Central memory CD4-positive, alpha-beta T cell (primary cell): ENCODE measurements at regions not wholly inside any gene's neighbourhood (a gene's known extent, or its start where the extent isn't known, plus 50 kb on each side); places are given as distances from the start of the nearest gene placed in this dataset.
"Not testable (repeated sequence)": the region's sequence is repeated elsewhere in the genome, so short reads cannot be mapped to it uniquely, and the experiment has no call there.

Source experiments
- DNase-seq: peaks from one replicate; pipeline ENCODE4 v3.0.0; 2022

DNA sequence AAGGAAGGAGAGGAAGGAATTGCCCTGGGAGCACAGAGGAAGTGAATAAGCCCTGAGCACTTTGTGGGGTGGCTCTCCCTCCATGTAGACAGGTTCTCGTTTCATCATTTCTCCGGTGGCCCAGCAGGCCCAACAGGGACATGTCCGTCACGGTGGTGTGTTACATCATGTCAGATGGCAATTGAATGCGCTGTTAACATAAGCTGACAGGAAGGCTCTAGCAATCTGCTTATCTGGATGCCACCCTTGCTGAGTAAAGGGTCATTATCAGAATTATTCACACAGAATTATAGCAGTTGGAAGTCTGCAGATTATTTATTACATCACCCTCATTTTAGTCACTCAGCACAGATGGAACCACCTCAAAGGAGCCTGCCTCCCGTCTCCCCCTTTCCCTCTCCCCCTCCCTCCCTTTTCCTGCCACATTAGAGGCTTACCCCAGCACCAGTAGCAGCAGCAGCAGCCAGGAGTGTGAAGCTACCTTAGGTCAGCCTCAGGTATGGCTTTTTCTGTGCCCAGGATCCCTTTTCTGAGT lies 124.3 kb upstream of the TRIM2 start:
- DNase-seq: peak; percentile 17

DNA sequence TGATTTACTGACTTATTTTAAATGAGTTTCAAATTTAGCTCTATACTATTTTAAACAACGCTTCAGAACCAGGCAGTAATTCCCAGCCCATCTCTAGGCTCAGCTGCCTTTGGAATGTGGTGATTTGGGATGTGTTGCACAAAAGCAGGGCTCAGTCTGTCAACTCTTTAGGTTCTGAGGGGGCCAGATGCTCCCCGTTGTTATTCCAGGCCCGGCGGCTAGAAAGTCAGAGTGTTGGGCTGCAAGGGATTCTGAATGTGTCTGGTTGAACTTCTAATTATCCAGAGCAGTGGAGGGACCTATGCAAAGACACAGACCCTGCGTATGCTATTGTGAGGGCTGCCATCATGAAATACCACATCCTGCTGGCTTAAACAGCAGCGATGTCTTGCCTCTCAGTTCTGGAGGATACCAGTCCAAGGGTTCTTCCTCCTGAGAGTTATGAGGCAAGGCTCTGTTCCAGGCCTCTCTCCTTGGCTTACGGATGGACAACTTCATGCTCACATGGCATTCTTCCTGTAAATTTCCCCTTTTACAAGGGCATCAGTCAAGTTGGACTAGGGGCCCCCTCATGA lies 123.2 kb upstream of the TRIM2 start:
- DNase-seq: no peak

DNA sequence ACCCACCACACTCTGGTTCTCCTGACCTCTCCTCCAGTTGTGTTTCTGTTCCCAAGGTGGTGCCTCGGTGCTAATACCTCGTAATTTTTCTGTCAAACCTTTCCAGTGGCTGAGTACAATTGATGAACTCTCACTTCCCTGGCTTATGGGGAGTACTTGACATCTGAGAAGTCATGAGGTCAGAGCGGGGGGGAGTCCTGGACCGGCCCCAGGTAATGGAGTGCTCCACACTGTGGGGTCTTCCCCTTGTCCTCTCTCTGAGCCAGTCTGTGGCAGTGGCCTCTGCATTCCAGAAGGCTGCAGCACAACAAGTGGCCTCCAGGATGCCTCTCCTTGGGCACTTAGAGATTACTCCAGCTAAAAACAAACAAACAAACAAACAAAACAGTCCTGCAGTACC lies 122.5 kb upstream of the TRIM2 start:
- no peak for DNase-seq

DNA sequence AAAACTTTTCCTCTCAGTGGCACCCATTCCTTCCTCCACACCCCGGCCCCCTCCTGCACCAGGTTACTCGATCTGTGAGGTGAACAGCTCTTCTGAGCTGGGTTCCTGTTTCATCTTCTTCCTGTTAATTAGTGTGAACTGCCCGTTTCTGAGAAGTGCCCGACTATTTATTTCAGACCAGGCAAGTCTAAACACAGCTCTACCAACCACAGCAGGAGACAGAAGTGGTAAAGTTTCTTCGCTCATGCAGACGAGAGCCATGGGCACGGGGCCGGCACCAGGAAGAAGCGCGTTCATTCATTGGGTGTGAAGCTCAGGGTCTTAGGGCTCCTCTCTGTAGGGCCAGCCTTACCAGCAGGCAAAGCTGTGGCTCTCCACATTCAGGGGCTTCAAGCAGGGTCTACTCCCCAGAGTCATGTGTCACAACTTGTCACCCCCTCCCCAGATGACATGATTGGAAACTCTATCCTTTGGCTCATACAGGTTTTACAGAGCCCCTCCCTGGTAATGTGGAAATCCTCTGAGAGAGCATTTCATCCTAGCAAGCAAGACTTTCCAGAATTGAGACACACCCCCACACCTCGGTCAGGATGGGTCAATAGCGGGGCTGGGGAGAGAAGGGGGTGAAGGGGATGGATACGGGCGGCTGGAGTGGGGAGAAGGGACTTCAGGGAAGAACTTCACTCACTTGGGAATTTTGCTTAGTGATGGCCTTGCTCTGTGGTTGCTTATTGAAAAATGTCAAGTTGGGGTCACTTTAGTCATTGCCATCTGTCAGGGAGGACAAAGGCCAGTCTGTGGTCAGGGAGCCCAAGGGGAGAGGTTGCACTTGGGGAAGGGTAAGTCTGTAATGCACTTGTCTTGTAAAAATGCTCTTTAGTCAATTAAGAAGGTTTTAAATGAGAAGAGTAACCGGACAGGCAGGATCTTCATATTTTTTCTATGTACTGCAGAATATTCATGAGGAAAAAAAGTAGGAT lies 121.6 kb upstream of the TRIM2 start:
- no peak for DNase-seq

DNA sequence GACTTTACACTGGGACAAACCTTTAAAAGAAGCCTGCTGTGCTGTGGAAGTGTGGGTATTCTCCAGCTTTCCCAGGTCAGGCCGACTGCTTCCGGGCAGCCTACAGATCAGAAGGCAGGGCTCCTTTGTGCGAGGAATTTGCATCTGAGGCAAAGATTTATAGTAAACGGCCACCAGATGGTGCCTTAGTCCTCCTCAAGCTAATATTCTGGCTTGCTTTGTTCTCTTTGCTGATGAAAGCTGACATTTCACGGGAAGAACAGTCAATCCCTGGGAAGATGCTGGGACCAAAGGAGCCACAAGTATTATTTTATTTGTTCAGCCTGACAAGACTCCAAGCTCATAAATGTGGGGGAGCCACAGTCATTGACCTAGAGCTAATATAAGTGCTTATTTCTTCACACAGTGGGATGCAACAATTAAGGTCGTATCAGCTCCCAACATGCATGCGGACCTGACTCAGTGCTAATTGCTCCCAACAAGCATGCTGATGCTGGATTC lies 120.7 kb upstream of the TRIM2 start:
- DNase-seq: peak; percentile 55

DNA sequence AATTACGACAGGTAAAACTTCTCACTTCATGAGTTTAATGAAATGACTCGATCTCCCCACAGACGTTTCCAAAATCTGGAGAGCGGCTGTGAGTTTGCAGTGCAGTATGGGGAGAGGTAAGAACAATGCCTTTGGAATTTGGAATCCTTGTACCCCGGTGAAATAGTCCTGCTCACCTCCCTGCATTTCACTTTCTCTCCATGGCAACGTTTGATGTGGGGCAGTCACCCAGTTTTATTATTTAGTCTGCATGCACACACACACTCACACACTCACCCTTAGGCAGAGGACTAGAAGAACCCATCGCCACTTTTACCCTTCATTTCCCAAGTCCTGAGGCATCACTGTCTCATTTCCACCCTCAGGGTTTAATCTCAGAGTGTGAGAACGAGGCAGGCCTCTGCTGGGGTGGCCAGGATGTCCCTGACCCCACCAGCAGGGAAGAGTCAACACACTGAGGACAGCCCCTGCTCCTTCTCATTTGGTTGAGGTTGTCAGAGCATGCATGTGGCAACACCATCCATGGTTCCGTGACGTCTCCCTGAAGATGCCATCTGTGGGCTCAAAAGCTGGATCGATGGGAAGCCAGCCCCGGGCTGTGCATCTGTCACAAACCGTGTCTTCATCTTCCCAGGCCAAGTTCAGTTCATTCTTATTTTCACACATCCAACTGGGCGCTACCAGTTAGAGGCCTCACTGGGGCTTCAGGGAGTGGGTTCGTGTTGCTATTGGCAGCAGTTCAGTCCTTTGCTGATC lies 119.8 kb upstream of the TRIM2 start:
- no peak for DNase-seq

DNA sequence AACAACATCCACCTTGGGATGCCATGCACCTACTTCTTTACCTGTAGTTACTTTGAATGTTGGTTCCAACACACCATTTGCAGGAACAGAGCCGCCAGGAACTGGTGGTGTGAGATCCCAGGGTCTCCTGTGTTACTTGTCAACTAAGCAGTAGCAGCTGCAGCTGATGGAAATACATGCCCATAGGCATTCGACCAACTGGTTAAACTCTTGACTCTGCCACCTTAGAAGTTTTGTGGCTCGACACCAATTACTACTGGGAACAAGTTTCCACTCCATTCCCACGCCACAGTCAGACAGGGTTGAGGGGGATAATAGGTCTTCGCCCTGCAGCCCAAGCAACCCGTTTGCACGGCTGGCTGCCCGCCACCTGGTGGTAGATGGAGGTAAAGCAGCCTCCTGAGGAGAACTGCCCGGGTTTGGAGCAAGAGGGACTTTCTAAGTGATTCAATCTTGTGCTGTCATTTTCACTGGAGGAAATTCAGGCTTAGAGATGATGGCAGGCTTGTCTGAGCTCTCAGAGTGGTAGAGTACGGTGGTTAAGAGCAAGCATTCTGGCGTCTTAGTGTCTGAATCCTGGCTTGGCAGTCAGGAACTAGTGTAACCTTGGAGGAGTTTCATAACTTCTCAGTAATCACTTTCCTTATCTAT lies 119.1 kb upstream of the TRIM2 start:
- DNase-seq: peak; percentile 68

DNA sequence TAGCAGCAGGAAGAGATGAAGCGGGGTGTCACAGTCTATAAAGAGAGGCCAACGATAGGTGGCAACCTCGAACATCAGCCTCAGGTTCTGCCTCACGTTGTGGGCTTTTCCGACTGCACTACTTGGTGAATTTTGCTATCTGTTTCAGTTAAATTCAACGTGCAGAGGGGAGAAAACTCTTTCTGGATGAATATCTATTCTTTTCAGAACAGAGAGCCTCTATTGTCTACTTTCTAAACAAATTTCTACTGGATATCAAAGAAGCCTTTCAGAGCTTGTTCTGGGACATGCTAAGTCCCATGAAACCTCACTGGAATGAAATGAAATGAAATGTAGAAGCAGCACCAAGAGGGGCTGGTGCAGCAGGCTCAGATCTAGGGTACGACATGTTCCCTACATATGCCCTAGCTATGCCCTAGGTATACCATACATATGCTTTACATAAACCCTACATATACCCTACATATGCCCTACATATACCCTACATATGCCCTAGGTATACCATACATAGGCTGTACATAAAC lies 116.5 kb upstream of the TRIM2 start:
- DNase-seq: no peak

DNA sequence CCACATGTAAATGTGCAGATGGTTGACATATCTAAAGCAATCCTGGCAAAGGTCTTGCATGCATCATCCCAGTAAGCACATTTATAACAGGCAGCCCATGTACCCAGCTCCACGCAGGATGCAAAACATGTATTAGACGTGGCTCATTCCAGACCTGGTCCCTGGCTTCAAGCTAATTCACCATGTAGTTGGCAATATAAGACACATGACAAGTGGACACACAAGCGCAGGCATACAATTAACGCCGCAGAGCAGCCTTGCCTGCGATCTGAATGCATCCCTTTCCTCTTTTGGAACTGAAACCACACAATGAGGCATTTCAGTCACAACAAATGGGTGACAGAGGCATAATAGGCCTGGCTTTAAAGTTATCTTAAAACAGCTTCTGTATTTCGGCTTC lies 114.5 kb upstream of the TRIM2 start:
- DNase-seq: no peak

DNA sequence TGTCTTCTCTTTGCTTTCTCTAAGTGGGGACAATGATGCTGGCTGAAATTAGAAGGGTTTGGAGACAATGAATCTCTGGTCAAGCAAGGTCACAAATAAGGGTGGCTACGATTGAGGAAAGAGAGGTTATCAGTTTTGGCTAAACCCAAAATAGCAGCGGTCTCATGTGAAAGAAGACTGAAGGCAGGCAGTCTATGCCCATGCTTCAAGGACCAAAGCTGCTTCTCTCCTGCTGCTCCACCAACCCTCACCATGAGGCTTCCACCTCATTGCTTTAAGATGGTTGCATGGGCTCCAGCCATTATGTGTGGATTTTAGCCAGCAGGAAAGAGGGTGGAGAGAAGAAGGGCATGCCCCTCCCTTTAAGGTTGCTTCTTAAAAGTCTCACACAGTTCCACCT lies 114.1 kb upstream of the TRIM2 start:
- no peak for DNase-seq

DNA sequence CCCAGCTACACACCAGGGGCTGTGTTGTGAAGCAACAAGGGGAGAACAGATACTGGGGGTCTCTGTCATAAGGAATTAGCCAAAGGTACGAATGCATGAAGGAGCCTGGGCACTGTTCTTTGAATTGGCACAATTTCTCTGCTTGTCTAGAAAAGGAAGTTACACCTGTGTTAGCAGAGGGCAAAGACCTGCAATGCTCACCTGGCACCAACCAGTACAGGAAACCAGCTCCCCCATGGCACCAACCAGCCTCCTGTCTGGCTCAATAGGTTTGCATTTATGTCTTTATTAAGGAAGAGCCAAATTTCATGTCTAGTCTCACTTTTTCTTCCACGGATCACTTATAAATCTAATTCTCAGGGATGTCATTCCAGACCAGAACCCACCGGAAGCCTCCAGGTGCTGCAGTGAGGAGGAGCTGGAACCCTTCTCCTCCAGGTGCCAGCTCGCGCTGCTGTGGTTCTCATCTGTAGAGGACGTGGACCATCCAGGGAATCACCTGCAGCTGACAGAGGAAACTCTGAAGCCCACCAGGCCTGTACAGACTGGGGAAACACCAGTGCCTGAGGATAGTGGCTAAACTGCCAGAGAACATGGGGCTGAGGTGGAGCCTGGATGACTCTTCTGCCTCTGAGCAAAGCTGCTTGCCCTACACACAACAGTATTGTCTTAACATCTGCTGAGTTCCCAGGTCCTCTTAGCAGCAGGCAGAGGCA lies 113.4 kb upstream of the TRIM2 start:
- no peak for DNase-seq

DNA sequence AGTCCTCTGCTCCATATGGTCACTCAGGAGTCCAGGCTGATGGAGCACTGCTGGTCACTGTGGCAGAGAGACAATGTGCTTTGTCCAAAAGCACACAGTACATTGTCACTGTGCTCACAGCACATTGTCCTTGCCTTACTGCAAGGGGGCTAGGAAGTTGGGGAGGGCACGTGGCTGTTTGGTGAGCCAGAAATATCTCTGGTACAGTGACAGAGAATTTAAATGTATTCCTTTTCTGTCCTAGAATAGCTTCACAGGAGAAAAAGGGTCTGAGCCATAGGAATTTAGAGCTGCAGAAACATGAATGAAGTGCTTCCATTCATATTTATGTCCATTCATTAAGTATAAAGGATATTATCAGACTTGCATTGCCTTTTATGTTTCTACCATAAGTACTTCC lies 110.8 kb upstream of the TRIM2 start:
- DNase-seq: no peak

DNA sequence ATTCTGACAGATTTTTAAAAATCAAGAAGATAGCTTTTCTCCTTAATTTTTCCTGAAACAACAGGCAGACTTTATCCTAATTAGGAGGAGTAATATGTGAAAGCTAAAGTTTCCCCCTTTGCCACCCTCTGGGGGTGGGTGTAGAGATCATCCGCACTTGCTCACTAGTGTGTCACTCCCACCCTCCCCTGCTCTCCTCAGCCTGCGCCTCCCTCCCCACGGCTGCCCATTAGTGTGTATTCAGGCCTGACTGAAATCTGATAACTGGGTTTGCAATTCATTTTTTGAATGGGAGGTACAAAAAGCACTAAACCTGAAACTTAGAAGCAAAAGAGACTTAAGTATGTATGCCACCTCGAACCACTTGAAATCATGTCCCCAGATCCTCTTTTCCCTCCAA lies 110.4 kb upstream of the TRIM2 start:
- no peak for DNase-seq

DNA sequence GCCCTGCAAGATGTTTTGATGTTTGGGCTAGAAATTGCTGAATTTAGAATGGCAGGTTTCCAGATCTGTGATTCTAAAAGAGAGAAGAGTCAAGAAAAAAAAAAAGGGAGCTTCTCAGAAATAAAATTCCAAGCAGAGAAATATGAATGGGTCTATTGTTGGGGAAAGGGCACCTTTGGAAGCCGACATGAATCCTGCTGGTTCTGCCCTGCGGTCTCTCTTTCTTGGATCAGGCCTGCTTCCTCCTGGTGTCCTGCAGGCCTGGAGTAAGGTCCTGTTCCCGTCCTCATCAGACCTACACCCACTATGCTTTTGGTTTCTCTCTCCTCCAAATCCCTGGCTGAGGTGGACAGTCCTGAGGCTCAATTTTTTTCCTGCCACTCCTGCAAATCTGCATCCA lies 109.8 kb upstream of the TRIM2 start:
- no peak for DNase-seq

DNA sequence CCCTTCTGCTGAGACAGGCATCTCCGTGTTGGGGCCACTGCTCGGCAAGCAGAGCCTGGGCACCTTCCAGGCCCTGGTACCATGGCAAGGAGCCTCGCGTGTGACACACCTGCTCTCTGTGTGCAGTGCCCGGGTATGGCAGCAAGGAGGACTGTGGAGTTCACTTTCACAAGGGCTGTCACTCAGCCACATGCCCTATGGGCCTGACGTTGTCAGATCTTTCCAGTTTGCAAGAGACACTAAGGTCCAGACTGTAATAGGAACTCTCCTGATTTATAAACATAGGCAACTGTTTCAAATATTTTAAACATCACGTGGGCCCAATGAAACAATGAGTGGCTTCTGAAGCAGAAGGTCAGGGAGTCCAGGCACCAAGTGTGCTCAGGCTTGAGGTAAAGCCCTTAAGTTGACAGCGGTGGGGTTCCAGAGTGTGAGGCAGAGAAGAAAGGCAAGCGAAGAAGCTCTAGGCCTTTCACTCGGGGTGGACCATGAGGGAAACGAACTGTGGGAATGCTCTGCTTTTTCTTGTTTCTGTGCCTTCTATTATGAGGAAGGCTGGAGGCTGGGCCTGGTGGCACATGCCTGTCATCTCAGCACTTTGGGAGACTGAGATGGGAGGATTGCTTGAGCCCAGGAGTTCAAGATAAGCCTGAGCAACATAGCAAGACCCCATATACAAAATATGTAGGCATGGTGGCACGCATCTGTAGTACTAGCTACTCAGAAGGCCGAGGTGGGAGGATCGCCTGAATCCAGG lies 108.6 kb upstream of the TRIM2 start:
- DNase-seq: no peak

DNA sequence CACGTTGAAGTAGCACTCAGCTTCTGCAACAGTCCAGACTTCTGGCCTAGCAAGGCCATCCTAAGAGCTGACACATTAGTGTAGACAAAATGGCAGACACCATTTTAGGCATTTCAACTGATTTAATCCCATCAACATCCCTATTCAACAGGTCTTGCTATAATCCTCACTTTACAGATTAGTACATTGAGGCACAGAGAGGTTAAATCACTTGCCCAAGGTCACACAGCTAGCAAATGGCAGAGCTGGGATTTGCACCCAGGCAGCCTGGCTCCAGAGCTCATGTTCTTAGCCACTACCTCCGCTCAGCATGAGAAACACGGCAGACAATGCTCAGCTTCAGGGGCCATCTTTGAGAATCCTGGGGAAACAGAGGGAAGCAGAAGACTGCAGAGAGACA lies 107.9 kb upstream of the TRIM2 start:
- no peak for DNase-seq

DNA sequence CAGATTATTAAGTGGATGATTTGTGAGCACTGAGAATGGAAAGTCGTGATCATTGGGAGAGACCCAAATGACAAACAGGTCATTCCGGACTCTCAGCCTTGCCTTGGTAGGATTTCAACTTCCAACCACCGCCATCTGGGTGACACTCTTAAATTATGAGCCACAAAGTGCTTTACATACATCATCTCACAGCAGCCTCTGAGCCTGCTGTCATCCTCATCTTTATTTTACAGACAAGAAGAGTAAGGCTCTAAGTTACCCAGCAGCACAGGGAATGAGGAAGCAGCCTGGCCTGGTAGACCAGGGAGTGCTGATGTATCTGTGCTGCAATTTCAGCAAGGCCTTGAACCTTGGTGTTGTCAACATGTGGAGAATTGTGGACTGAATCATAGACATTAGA lies 105.8 kb upstream of the TRIM2 start:
- no peak for DNase-seq

DNA sequence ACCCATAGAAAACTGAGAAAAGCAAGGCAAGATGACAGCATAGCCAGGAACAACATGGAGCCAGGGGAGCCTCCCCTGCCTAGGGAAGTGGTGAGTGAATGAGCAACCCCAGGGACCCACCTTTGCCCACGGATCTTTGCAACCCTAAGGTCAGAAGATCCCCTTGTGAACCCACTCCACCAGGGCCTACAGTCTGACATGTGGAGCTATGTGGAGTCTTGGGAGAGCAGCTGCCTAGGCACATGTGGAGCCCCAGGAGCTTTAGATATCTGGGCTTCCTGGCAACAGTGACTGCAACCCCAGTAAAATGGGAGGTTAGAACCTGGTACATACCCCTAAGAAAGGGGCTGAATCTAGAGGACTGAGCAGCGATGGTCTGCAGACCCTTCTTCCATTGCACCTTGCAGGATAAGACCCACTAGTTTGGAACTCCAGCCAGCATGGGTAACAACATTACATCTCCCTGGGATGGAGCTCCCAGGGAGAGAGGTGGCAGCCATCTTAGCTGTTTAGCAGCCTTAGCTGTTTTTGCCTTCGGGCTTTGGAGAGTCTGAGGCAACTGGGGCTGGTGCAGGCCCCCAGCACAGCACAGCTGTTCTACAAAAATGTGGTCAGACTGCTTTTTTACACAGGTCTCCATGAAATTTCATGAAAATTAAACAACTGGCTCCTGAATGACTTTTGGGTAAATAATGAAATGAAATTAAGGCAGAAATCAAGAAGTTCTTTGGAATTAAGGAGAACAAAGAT lies 104.7 kb upstream of the TRIM2 start:
- no peak for DNase-seq

DNA sequence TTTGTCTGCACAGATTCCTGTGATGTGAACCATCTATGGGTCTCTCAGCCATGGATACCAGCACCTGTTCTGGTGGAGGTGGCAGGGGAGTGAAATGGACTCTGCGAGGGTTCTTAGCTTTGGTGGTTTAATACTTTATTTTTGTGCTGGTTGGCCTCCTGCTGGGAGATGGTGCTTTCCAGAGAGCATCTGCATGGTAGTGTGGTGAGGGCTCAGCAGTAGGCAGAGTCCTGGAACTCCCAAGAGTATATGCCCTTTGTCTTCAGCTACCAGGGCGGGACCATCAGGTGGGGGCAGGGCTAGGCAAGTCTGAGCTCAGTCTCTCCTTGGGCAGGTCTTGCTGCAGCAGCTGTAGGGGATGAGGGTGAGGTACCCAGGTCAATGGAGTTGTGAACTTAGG lies 97.5 kb upstream of the TRIM2 start:
- DNase-seq: not testable (repeated sequence)

DNA sequence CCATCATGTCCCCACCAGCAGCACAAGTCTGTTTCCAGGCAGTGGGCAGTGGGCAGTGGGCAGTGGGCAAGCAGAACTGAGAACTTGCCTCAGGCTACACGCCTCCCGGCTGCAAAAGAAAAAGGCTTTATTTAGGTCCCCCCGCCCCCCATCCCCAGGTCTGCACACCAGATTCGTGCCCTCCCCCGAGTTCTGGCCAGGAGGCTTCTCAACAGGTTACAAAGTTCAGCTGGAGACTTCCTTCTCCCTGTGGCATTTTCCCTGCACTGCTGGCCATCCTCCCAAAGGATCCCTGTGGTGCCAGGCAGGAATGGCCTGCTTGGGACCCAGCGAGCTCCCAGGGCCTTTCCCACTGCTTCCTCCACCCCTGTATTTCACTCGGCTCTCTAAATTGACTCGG lies 97.0 kb upstream of the TRIM2 start:
- no peak for DNase-seq
